CD4-positive, alpha-beta T cell treated with Interleukin-4 for 4 hours (primary cell): ENCODE measurements at regions not wholly inside any gene's neighbourhood (a gene's known extent, or its start where the extent isn't known, plus 50 kb on each side); places are given as distances from the start of the nearest gene placed in this dataset.

Source experiments
- DNase-seq: peaks from one replicate; pipeline ENCODE4 v3.0.0-alpha.2; 2020

DNA sequence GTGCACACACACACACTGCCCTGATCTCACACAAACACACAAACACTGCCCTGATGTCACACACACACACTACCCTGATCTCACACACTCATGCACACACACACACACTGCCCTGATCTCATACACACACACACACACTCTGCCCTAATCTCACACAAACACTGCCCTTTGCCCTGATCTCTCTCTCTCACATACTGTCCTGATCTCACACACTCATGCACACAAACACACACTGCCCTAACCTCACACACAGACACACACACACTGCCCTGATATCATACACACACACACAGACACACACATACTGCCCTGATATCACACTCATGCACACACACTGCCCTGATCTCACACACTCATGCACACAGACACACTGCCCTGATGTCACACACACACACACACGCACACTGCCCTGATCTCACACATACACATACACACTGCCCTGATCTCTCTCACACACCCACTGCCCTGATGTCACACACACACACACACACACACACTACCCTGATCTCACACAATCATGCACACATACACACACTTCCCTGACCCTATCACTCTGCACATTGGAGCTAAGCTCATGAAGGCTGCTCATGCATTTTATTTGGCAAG is 97.6 kb upstream of the DIO3 start:
- DNase-seq = no peak

DNA sequence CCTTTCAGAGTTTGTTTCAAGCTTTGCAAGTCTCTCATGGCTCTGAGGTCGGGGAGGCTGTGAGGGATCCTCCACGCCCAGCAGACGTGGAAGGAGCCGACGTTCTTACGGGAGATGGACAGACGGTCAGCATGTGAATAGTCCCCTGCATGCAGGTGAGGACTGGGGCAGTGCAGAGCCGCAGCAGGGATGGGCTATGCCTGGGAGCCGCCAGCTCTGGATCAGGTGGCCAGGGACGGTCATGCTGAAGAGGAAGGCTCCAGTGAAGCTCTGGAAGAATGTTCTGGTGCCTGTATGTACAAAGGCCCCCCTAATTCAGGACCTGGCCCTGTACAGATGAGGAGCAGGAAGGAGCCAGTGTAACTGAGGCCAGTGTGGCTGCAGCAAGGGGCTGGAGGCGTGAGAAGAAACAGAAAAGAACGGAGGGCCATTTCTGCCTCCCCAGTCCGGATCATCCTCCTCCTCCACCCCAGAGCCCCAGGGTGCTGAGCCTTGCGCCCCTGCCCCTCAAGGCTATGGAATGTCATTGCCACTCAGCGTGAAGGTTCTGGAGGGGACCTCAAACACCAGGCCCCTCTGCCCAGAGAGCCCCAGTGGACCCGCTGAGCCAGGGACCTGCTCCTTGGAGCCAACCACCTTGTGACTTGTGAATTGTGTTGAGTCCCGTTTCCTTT is 96.8 kb upstream of the DIO3 start:
- no peak for DNase-seq

DNA sequence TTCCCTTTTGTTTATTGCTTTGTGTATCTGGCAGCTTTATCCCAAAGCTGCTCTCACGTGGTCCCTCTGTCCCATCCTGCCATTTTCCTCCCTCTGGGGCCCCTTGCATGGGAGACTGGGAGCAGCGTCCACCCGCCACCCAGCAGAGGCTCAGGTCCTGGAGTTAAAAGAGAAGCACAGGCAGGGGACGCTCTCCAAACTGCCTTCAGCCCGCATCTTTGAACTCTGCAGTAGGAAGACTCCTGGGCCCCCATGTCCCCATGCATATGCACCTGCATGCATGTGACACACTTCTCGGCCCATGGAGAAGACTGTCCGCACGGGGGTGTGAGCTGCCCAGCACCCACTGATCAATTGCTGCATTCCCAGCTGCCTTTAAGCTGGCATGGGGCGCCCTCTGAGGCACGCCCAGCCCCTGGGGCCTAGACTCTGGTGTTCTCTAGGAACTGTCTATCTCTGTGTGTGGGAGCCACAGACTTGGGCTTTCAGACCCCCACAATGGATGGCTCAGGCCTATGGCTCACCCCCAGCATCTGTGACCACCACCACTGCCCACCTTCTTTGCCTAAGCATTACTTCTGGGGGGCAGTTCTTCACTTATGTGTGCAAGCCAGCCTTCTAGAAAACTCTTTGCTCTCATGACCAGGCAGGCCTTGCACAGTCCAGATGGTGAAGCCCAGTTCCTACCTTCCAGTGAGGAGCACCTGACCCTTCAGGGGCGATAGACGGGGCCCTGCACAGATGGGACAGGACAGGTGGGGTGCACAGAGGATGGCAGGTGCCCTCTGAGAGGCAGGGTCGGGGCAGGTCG is 96.1 kb upstream of the DIO3 start:
- no peak for DNase-seq

DNA sequence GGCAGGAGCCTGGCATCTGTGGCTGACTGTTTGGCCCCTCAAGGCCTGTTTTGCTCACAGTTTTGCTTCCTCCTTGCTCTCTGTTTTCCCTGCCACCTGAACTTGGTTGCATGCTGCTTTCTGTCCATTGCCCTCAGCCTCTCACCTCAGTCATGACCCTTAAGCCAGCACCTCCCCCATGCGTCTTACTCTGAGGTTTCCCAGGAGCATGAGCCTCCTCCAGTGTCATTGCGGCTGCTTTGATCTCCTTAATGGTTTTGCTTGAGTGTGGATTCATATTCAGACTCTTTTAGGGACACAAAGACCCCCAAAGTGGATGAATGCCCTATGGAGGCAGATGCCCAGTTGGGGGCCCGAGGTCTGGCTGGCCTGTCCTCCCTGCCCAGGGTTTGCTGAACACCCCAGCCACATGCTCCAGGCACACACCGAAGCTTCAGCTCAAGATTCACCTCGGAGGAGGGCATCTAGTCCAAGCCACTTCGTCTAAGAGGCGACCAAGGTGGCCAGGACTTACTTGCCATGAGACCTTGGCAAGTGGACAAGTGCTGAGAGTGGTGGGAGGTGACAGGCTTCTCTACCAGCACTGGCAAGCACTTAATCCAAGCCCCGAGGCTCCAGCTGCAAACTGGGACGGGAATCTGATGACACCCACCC is 95.4 kb upstream of the DIO3 start:
- DNase-seq = no peak

DNA sequence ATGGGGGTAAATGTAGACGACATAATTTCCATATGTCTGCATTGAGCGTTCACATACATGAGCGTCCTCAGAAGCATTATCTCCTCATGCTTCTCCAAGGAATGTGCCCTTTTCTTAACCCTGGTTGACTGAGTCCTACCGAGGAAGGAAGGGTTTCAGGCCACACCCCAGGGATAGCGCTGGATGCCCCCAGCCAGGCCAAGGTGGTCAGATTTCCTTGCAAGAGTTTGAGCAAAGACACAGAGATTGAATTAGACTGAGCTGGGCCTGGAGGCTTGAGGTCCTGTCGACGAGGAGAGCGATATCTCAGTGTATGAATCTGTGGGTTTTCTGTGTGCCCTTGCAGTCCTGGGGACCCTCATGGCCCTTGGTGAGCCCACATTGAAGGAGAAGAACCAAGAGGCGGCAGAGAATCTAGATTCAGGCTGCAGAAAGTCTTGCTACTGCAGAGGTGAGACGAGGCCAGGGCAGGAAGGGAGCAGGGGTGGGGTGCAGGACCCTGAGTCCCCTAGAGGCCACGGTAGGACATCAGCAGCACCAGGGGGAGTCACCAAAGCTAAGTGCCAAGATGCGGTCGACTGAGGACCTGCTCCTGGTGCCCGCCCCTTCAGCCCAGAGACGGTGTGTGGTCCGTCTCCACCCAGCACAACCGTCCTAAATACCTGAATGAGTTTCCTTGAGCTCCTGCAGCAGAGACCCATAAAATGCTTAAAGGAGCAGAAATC is 94.7 kb upstream of the DIO3 start:
- DNase-seq = no peak

DNA sequence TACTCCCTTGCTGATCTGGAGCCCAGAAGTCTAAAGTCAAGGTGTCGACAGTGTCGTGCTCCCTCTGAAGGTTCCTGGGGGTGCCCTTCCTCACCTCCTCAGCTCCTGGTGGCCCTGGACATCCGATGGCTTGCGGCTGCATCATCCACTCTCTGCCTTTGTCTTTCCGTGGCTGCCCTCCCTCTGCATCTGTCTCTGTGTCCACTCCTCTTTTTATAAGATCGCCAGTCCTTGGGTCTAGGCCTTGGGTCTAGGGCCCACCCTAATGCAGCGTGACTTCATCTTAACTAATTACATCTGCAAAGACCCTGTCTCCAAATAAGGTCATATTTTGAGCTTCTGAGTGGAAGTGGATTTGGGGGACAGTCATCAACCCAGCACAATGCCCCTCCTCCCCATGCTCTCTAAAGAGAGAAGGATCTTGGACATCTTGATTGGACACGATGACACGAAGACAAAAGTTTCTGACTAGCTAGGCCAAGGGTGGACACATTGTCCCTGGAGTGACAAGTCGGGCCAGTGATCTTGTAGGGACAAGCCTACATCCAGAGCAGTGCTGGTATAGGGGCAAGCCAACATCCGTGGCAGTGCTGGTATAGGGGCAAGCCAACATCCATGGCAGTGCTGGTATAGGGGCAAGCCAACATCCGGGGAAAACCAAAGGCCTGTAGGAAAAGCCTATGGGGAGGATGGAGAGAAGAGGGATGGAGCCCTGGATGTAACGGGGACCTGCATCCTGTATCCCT is 93.9 kb upstream of the DIO3 start:
- no peak for DNase-seq

DNA sequence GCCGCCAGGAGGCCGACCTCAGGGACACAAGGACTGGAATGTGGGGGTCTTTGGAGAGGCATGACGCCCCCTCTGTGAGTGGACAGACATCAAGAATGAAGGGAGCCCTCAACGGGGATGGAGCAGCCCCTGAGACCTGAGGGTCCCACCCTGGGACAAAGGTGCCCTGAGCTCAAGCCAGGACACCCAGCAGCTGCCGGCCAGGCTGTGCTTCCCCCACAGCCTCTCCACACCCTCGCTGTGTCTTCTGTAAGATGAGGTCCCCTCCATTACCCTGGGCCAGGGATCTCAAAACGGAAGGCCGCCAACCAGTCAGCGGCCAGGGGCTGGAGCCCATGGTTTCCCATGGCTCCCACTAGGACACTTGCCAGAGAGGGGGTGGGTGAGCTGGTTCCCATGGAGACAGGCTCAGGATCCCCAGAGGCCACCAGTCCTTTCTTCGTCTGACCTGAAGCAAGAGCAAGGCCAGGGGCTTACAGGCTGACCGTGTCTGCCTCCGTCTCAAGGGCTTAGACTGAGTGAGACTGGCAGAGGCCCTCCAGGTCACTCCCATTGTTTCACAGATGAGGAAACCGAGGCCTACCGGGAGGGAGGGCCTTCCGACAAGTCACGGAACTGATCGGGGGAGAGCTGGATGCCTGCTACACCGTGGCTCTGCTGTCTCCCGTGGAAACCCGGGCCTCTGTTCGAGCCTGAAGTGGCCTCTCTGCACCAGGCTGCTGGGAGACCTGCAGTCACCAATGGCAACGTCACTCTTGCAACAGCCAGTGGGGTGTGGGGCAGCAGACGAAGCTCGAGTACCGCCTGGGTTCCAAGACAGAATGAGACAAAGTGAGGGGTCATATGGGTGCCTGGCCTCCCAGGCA is 91.7 kb upstream of the DIO3 start:
- no peak for DNase-seq

DNA sequence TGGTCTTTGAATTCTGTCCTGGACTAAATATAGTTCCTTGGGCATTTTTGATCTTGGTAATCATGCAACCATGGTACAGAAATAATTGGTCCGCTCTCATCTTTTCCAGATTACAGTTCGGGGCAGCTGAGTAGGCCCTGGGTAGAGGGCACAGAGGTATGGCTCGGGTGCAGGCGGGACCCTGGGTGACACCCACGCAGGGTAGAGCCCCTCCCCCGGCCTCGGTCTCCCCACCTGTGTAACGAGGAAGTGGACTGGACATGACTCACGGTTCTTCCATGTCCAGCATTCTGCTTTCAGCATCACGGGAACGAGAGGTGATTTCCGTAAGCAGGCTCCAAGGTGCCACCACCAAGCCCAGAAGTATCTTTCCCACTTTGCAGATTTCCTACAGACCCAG is 91.0 kb upstream of the DIO3 start:
- DNase-seq = no peak

DNA sequence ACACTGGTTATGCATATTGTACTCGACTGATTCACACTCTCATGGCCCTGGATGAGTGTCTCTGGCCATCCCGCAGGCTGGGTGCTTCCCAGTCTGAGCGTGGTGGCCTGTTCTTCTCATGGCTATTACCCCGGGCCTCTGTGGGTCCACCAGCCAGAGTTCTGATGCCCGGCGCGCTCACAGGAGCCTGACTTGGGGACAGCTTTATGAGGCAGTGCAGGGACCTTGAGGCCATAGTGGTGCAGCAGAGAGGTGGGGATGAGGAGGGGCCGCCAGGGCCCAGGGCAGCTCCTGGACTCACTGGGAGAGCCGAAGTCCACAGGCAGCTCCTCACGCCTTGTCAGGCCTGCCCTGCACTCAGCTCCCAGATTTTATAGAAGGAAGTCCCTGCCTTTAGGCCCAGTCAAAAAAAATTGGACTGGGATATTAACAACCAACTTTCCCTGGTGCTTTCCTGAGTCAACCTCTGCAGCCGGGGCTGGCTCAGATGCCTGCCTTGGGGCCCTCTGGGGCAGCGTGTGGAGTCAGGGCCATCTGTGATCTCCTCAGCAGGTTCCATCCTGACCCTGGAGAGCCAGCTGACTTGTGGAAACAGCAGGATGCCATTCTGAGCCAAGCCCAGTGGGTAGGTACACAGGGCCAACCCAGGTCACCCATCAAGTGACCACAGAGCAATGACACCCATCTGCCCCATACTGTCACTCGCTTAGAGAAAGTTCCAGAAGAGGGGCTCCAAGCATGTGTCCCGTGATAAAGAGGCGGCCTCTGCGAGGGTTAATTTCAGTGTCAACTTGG is 89.4 kb upstream of the DIO3 start:
- DNase-seq = no peak

DNA sequence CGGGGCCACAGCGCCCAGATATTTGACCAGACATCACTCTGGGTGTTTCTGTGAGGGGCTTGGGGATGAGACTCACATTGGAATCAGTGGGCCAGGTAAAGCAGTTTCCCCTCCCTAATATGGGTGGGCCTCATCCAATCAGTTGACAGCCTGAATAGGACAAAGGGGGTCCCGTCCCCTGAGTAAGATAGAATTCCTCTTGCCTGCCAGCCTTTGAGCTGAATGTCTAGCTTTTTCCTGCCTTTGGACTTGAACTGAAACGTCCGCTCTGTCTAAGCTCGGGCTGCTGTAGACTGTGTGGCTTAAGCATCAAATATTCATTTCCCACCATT is 88.8 kb upstream of the DIO3 start:
- no peak for DNase-seq

DNA sequence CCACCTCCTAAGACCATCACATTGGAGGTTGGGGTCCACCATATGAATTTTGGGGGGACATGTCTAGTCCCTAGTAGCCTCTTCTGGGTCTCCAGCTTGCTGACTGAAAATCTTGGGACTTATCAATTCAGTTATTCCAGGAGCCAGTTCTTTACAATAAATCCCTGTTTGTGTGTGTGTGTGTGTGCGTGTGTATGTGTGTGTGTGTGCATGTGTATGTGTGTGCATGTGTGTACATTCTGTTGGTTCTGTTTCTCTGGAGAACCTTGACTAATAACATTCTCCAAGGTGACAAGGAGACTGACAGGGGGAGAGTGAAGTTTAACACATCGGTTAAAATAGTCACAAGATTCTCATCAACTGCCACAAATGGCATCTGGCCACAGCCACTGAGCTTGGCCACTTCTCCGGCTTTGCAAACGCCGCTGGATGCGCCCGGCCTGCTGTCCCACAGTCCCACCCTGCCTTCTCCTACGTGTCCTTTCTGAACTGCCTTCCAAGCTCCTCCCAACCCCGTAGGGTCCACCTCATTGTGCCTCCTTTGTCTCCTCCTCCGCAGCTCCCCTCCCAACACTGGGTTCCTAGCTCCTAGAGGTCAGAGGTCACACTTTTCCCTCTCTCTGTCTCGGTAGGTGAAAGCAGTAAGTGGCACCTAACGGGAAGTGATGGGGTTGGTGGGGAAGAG is 88.1 kb upstream of the DIO3 start:
- DNase-seq = no peak

DNA sequence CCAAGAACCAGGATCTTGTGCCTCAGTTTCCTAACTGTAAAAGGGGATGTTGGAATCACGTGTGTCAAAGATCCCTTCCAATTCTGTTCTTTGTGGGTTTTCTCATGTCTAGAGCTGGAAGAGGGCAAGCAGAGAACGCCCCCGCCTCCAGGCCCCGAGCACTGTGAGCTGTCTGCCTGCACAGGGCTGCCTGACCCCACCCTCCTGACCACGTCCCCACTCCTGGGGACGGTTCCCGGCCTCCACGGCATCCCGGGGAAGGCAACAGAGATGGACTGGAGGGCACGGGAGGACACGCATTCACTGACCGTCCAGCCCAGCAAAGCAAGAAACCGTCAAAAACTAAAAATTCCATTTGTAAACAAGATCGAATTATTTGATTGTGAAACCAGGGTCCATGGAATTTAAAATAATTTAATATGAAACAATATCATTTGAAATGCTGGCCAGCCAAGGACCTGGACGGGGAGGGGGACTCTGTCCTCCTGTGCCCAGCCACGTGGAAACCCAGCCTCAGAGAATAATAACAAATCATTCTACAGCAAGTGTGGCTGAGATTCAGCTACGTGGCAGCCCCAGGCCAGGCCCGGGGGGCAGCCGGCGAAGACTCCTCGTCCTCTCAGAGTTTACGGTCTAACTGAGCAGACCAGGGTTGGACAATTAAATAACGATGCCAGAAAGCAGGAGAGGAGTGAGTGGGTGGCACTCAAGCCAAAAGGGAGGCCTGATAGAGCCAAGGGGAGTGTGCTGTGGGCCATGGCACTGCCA is 87.3 kb upstream of the DIO3 start:
- DNase-seq = no peak

DNA sequence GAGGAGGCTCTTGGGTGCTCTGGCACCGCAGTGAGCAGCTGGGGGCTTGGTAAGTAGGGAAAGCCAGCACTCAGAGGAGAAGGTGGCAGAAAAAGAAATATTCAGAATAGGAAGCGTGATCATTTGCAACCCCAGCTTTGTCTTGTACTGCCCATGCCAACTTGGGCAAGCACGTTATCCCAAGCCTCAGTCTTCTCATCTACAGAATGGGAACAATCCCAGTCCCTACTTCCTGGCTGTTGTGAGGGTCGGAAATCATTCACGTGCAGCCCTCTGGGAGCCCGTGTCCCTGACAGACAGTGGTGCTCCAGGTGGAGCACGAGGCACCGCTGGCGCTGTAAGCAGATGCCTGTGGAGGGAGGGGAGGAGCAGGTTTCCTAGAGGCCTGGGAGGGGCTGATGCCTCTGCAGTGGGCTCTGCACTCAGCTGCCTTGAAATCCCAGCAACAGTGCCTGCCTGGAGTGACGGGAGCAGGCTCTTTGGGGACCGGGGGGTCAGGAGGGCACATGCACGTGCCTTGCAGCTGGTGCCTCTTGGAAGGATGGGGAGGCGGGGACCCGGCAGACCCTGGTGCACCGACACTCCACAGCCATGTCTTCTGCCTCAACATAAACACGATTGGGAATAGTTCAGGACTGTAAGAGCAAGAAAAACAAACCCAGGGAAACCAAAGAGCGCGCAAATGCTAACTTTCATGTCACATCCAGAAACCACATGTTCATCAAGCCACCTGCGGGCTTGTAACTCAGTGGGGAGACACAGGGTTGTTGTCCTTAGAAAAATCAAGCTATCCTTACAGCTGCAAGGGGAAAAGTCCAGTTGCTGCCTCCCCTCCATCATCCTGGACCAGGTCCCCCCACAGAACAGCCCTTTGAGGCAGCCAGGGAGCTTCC is 86.5 kb upstream of the DIO3 start:
- DNase-seq = no peak

DNA sequence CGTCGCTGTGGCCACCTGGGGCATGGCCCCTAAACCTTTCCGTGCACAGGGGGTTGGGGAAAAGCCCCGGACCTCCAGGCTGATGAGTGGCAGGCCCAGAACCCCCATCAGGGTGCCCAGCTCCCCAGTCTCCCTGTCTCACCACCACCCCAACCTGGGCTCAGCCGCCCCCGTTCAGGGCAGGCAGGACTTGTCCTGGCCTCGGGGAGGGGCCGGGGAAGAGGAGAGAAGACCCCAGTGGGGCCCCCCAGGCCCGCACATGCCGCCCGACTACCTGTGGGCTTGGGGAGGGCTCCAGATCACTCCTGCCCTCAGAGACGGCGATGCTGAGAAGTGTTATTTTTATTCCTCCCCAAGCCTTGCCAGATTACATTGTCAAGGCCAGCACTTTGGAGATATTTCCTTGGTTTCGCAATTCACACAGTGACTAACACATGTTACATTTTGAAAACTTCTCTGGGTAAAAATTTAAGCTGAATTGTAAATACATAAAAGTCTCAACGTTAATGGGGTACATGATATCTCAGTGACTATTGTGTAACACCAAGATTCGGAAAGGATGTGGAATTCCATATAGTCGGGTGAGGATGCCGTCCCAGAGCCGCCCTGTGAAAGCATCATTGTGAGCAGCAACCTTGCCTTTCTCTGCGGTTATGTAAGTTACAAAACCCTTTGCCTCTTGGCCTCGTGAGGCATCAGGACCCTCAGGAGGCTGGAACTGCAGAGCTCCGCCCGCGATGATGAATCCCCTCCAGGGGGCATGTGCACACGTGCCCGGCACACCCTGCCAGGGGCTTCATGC is 85.6 kb upstream of the DIO3 start:
- DNase-seq = no peak

DNA sequence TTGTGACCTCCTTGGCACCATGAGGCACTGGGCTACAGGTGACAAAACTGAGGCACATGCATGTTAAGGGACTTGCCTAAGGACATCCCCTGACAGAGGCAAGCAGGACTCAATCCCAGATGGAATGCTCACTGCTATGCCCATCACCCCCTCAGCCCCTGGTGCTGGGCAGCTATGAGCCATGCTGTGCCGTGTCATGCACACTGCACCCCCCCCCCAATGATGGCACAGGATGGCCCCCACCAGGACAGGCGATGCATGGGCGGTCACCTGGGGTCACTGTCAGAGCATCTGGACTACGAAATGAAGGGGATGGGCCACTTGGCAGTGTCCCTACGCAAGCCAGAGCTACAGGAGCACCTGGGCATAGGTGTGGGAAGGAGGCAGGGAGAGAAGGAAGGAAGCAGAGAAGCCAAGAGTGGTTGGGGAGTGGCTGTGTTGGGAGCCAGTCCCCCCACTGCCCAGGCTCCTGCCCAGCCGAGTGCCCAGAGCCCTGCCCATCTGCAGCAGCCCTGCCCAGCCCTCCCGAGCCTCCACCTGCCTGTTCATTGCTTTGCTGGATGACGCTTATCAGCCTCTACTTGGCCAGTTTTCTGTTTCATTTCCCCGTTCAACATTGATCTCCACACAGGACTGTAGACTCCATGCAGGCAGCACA is 84.9 kb upstream of the DIO3 start:
- no peak for DNase-seq

DNA sequence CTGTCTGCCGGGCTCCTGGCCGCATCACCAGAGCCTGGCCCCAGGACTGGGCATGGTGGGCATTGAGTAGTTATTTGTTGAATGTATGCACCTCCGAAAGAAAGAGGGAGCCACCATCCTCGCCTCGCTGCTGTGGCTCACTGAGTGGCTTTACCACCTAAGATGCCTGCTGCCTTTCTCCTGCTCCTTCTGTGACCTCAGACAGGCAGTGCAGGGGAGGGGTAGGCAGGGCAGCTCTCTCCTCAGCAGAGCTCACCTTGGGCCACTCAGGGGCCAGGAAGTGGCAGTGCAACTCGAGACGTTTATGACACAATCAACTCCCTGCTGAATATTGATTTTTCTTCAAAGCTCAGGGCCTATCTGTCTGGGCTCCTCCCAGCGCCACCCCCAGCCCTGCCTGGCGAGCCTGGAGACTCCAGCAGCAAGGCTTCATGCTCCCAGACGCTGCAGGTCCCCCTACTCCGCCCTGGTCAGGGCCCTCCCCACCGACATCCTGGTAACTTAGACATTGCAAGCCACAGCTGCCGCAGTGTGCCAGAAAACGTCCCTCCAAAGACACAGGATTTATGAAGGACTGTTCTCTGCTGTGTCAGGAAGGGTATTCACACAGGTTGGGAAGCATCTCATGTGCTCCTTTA is 84.3 kb upstream of the DIO3 start:
- DNase-seq = no peak
